HG03571 (cell line): ENCODE measurements at regions not wholly inside any gene's neighbourhood (a gene's known extent, or its start where the extent isn't known, plus 50 kb on each side); places are given as distances from the start of the nearest gene placed in this dataset.

Experiments used
- ATAC-seq: cut with Tn5 transposase; IDR thresholded peaks from one replicate; pipeline ENCODE4 v1.9.1; 2021; ENCODE audit not compliant: unreplicated experiment

DNA sequence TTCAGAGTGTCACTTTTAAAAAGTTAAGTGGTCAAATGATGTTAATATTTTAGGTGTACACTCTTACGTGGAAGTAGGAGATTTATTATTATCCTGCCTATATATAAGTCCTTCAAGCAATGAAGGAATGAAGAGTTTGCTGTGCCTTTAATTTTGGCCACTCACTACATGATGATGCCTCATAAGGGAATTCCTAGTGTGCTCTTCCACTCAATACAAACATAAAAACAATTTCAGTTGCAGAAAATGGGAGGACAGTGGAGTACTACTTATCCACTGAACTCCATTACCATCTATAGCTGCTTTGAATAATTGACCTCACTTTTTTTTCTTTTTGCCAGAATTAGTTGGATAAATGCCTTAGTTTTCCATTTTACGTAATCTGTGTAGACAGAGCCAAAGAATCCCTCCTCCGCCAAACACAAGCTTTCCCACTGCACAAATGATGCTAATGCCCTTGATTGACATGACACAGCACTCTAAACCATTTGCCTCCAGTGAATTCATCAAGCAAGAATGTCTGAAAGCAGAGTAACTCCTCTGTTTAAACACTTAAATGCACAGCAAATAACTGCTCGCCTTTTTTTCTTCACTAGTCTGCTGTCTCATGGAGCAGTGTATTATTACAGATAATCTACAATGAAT is 751.1 kb upstream of the FANCL start:
- ATAC-seq, result no peak

DNA sequence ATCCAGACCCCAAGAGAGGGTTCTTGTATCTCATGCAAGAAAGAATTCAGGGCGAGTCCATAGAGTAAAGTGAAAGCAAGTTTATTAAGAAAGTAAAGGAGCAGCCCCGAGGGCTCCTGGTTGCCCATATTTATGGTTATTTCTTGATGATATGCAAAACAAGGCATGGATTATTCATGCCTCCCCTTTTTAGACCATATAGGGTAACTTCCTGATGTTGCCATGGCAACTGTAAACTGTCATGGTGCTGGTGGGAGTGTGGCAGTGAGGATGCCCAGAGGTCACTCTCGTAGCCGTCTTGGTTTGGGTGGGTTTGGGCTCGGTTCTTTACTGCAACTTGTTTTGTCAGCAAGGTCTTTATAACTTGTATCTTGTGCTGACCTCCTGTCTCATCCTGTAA is 750.2 kb upstream of the FANCL start:
- no peak for ATAC-seq

DNA sequence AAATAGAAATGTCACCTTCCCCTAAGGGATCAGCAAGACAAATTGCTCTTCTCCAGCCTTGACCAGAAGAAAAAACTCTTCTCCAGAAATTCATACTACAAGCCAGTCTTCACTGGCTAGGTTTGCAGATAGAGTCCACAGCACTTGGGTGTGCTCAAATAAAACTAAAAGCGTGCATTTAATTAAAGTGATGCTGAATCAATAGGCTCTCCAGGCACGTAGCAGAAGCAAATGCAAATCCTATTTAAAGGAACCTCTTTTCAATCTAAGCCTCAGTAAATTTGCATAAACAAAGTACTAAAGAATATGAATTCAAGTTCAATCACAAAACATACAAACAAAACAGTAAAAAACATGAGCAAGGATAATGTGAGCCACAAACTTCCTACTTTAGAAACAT is 744.4 kb upstream of the FANCL start:
- ATAC-seq, result no peak

DNA sequence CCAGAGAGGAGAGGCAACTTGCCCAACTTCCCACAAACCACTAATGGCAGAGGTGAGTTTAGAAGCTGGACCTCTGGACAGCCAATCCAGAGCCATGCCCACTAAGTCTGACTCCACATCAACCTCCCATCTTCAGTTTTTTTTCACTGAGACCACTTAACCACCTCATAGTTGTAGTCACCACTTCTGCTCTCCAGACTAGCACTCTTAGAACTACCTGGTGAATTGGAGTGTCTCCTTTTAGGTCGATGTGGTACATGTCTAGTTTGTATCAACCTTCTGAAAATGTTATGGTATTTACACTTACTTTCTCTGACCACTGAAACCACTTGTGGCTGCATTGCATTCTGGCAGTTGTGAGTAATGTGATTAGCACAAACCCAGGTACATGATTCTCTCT is 743.6 kb upstream of the FANCL start:
- no peak for ATAC-seq

DNA sequence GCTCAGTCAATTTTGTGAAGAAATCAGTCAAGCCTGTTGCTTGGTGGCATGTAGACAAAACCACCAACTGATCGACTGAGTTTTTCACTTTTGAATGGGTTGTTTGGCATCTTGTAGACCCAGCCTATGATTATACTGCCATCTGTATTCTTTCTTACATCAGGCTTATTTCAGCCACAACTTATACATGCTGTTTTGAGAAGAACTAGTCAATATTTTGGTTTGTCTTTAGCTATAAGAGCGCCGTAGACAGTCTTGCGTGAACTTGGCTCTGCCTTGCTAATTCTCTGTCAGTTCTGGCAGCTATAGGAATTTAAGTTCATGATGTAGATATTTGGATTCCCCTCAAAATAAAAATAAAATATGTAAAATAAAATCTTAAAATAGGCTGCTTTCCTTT is 742.0 kb upstream of the FANCL start:
- ATAC-seq, result no peak

DNA sequence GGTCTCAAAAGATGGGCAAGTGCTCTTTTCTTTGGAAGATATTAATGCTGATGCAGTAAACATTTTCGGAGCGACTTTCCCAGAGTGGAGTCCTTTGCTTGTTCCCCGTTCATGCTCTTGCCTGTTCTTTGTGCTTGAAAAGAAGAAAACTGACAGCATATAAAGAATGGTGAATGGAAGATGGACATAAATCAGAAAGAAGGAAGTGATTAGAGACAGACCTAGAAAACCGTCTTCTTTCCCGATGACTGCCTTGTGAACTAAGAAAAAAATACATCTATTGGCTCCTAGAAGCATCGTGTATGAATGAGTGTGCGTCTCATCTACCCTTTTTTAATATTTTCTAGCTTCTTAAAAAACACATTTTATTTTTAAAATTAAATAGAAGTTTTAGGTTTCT is 740.1 kb upstream of the FANCL start:
- ATAC-seq, result no peak

DNA sequence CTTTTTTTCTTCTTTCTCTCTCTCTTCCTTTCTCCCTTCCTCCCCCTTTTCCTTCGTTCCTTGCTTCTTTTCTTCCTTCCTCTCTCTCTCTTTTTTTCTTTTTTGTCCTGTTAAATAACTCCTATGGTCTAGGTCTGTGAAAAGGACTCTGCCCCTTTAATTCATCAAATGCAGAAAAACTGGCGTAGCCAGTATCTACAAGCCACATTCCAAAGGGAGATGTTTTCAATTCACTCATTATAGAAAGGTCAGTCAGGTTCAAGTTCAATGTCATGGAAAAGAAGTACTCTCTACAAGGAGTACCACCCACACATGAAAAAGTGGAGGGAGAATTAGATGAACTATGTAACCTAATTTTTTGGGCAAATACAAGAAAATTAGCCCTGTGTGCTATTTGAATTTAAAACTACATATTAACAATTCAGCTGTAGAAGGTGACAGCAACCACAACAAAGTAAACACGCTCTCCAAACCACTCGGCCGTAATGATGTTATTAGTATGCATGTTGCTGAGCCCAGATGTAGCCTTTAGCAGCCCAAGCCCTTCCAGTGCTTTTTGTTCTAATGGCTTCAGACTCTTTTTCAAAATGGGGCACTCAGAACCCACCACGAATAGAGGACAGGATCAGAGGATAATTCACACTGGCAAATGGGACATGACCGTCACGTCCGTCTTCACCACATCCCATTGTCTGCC is 735.4 kb upstream of the FANCL start:
- no peak for ATAC-seq

DNA sequence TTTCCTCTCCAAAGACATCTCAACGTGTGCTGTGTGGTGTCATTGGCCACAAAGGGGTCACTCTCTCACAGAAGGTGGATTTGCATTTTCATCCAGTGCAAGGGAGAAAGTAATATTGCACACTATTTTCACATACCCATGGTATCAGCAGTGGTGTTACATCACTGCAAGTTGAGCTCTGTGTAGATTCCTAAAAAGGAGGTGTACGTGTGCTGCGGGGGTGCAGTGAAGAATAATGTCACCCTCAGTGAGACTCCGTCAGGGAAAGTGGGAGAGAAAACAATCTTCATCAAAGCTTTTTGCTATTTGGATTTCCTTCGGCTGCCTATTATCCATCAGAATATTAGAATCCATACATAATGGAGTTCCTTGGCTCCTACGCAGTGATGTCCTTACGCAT is 733.8 kb upstream of the FANCL start:
- no peak for ATAC-seq

DNA sequence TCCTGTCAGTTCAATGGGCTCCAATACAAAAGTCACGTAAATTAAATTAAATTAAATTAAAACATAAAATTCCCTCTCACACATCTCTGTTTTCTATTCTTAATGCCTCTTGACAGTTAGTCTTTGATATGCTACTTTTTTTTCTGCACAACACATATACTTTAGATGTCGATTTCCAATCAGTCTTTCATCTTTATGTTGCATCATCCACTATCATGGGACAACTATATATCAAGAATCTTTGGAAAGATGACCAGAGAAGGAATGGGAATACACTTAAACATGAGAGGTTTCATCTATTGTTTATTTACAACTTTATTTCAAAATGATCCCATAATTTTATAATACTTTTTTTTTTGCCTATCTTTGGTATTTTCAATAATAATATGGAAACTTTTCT is 733.3 kb upstream of the FANCL start:
- no peak for ATAC-seq

DNA sequence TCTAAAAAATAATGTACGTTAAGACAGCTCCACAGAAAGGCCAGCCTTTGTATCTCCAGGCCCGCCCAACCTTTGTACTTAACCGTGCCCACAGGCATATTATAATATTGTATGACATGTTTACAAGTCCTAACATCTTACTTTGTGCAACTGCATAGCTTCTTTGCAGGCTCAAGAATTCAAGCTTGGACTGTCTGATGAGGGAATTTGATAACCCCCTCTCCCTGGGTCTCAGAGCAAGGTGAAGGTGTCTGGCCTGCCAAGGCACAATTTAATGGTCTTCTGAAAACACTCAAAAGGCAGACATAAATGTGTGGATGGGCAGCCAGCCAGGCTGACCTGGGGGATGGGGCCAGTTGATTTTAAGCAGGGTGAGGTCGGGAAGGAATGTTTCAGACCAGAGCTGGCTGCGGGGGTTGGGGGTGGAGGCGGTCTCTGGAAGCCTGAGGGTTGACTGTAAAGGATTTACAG is 732.7 kb upstream of the FANCL start:
- no peak for ATAC-seq

DNA sequence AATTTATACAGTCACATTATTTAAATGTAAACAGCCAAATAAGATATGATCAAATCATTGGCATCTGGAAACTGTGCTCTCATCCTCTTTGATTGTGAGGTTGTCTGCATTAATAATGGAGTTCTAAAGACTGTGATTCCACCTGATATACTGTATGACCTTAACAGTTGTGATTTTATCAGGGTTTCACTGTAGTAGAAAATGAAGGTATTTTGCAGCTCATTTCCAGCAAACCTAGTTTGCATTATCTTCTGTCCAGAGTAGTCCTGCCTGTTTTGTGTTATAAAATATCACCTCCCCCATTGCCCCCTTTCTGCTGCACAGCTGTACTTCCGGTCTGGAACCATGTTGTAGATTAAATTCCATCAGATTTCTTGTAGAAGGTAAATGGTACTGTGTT is 731.6 kb upstream of the FANCL start:
- no peak for ATAC-seq

DNA sequence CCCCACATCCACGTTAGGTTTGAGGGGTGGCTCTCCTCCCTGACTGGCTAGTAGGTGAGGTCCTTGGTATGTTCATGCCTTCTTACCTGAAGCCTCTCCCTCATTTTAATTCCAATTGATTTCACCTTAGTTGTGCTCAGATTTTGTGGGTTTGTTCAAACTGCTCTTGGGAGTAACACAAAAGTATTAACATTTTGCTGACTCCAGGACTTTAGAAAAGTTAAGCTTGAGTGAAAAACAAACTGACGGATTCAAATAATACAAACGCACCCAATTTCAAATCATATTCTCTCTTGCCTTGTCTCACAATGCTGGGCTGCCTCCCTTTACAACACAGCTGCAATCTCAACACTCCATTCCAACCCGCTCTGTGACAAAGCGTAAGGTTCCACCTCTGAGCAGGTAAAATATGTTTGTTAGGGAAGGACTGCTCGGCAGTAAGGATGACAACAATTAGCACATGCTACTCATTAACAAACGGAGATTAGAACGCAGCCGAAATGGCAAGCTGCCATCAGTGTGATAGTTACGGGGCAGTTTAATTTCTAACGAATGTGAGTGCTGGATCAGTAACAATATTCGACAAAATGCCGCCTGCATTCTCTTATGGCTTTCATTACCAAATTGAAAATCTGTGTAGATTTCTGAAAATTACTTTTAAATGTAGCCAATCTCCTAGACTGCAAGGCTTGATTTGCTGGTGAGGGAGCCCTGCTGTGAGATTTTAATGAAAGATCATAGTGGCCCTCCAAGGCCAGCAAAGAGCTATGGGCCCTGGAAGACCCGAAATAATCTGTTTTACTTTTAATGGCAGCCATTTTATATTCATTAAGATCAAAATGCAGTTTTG is 730.6 kb upstream of the FANCL start:
- ATAC-seq, result no peak

DNA sequence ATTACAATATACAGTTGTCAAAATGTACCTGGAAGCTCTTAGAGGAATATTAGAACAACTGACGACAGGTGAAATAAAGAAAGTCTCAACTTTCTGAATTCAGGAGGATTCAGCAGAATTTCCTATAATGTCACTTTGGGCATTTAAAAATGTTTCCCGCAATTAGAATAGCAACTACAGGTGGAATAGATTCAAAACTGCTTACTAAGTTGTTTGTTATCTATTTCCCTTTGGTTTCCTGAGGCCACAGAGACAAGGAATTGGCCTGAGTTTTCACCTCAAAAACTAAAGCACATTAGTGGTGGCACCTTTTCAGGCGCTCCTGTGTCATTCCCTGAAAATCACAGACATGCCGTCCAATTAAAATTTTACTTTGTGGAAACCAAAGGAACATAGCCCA is 729.2 kb upstream of the FANCL start:
- no peak for ATAC-seq

DNA sequence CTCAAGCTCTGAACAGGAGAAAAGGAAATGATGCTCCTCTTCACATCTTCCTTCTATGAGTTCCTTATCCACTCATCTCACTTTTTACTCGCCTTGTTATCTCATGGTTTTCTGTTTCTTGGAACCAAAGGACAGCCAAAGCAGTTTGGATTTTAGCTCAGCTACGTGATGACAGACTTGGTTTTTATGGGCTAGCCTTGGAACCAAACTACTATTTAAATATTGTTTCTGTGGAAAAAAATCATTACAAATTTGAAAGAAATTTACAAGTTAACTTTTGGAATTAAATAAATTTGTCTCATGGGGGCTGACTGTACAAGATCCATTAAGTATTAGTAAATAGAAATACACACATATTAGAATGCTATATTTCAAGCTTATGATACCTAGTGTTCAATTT is 727.8 kb upstream of the FANCL start:
- ATAC-seq, result no peak

DNA sequence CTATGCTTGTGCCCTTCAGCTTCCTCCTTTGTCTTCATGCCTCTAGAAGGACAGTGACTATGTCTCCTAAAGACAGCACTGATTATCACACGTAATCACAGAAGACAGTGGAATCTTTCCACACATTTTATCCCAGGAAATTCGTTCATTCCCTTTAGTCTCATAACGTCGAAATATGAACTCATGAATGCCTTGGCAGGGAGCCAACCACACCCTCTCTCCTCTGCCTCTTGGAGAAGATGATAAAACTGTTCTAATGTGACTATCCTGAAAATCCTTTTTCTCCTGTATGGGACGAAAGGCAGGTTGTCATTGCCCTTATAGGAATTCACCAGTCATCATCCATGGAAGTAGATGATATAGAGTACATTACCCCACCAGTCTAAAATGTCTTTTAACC is 726.6 kb upstream of the FANCL start:
- no peak for ATAC-seq

DNA sequence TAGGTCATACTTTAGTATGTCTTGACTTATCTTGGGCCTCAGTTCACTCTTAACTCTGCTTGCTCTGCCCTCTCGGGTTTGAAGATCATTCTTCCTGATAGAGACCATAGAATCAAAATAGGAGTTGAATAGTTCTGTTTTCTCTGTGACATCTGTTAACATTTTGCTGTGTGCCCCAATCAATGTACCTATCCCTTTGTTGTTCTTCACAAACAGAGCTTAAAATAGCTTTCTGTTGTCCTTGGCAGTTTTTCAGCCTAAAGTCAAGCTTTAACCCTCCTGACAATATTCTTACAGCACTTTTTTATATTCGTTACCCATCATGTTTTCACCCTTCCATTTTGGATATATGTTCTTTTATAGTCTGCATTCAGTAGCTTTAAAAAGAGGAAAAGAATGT is 724.5 kb upstream of the FANCL start:
- no peak for ATAC-seq

DNA sequence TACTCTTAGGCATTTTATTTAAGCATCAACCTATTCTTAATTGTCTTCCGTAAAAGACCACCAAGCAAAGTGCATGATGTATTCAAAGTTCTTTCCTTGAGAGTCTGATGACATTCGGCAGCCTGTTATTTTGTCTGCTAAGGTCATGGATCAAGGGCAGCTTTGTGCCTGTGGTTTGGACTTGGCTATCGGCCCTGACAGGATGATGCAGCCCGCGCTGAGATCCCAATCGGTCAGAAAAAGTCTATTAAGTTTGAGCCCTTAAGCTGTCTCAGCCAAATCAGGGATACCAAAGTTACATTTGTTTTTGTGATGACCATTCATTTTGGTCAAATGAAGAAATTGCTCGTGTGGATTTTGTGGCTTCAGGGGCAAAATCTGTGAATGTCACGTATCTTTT is 718.9 kb upstream of the FANCL start:
- ATAC-seq, result no peak

DNA sequence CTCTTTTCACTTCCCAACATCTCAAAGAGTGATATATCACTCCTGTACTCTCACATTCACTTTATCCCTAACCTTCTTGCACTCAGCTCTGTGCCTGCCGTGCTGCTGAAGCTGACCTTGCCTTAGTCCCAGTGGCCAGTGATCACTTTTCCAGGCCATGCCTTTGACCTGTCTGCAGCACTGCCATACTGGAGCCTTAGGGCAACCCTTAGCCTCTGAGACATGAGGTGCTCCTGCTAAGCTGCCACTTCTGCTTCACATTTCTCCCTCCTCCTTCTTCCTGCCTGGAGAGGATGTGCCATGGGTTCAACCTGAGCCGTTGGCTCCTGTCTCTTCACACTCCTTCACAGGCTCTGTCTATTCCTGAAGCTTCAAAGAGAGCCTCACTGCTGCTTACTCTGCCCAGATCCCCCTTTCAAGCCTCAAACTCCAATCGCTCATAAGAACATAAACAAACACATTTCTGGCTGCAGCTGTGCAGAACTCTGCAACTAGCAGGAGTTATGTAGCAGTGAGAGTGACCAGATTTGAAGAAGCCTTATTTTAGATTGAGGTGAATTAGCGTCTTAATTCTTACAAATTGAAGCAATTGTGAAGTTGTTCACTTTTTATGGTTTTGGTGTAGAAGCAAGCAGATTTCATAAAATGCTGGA is 716.2 kb upstream of the FANCL start:
- no peak for ATAC-seq

DNA sequence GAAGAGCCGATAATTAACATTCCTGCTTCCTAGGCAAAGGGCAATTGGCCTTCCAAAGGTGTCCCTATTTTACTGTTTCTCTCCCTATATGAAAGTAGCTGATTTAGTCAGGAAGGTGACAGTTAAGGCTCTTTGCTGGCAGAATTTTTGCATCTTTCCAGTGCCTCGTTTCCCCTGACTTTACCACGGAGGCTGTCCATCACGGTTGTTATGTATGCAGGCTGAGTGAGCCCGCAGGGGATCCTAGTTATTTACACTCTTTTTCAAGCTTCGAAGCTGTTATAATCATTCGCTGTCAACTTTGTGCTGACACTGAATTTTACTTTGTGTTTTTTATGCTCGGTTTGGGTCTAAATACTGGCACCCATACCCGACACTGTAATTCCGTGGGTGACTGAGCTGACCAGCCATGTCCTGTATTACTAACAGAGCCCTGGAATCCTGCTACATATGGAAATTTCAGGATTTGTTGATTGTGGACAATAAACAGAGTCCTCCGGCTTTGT is 713.8 kb upstream of the FANCL start:
- no peak for ATAC-seq

DNA sequence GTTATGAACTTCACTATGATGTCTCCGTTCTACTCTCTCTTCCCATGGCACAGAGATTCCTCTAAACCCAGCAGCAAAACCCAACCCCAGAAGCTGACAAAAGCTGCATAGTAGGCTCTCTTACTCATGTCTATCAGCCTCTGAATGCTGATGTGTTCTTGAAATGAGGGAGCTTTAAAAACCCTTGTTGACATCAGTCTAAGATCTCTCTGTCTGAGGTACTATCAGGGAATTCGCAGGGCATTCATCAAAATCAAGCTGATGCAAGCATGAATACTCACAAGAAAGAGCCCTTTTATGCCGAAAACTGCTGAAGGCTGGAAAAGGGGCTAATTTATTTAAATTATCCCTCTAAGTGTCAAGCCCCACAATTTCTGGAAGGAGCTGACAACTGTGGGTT is 710.6 kb upstream of the FANCL start:
- ATAC-seq, result no peak

DNA sequence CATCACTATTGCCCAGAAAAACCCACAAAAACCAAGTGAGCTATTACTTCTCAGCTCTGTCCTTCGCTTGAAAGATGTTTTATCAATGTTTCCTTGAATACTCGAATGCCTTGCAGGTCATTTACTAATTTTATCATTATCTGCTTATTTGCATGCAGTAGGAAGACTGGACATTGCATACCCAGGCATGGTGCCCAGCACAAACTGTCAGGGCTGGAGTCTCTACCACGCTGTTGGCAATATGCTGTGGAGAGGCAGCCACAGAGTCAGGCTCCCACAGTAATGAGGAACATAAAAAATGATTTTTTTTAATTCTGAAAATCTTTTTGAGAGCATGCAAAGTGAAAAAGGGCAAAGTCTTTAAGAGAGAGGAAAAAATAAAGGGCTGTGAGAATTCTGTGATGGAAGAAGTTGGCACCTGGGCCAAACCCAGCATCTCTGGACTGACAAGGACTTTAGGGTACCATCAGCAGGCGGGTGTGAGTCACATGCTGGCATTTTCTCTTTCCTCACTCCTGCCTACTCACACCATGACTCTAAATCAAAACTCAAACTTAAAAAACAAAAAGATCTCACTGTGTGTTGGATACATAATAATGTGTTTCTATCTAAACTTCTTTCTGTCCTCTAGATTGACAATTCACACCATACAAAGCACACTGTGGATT is 709.8 kb upstream of the FANCL start:
- ATAC-seq, result no peak
